Stimulated activated CD4-positive, alpha-beta T cell treated with anti-CD3 and anti-CD28 coated beads, Interleukin-4, amount 100 ng/mL, for 48 hours (primary cell): ENCODE measurements at regions not wholly inside any gene's neighbourhood (a gene's known extent, or its start where the extent isn't known, plus 50 kb on each side); places are given as distances from the start of the nearest gene placed in this dataset.
"Not testable (repeated sequence)": the region's sequence is repeated elsewhere in the genome, so short reads cannot be mapped to it uniquely, and the experiment has no call there.

Source experiments
- DNase-seq, 2 donors: peaks; one replicate each; pipeline ENCODE4 v3.0.0-alpha.2; 2020; ENCODE audit warnings: low read depth in 2 of 2

- DNase-seq, result no peak
Measured at GRCh38 chr20:53818457-53819177, 225.0 kb upstream of the ZNF217 start.

- not testable (repeated sequence) for DNase-seq
Measured at GRCh38 chr20:53817513-53817912, 223.9 kb upstream of the ZNF217 start.

- DNase-seq, result no peak
Measured at GRCh38 chr20:53816872-53817398, 223.3 kb upstream of the ZNF217 start.

- DNase-seq, result no peak
Measured at GRCh38 chr20:53815509-53815908, 221.9 kb upstream of the ZNF217 start.

GRCh38 chr20:53814060-53814459 is 220.4 kb upstream of the ZNF217 start:
- no peak for DNase-seq

- DNase-seq, result no peak
Measured at GRCh38 chr20:53813636-53814035, 220.0 kb upstream of the ZNF217 start.

- DNase-seq, result no peak
Measured at GRCh38 chr20:53811577-53811976, 217.9 kb upstream of the ZNF217 start.

GRCh38 chr20:53810661-53811355 is 217.2 kb upstream of the ZNF217 start:
- no peak for DNase-seq

- no peak for DNase-seq
Measured at GRCh38 chr20:53809728-53810365, 216.2 kb upstream of the ZNF217 start.

- no peak for DNase-seq
Measured at GRCh38 chr20:53809217-53809616, 215.6 kb upstream of the ZNF217 start.

GRCh38 chr20:53808733-53809132 is 215.1 kb upstream of the ZNF217 start:
- DNase-seq, result no peak

GRCh38 chr20:53808302-53808701 is 214.7 kb upstream of the ZNF217 start:
- DNase-seq, result not testable (repeated sequence)

- DNase-seq, result no peak
Measured at GRCh38 chr20:53806683-53807401, 213.2 kb upstream of the ZNF217 start.

- no peak for DNase-seq
Measured at GRCh38 chr20:53805895-53806384, 212.3 kb upstream of the ZNF217 start.

GRCh38 chr20:53804920-53805894 is 211.6 kb upstream of the ZNF217 start:
- no peak for DNase-seq

- not testable (repeated sequence) for DNase-seq
Measured at GRCh38 chr20:53804308-53804707, 210.7 kb upstream of the ZNF217 start.

GRCh38 chr20:53803492-53804155 is 210.0 kb upstream of the ZNF217 start:
- no peak for DNase-seq

GRCh38 chr20:53801609-53802370 is 208.2 kb upstream of the ZNF217 start:
- no peak for DNase-seq

- no peak for DNase-seq
Measured at GRCh38 chr20:53800883-53801604, 207.4 kb upstream of the ZNF217 start.
